GM12878 (cell line): ENCODE measurements at regions not wholly inside any gene's neighbourhood (a gene's known extent, or its start where the extent isn't known, plus 50 kb on each side); places are given as distances from the start of the nearest gene placed in this dataset.

Source experiments
- ATAC-seq: fragments of 200-7000 bp; cut with Tn5 transposase; 3 replicates; pipeline ENCODE4 v1.9.1; 2020; ENCODE audit warnings: mild to moderate bottlenecking, moderate library complexity
- BruUV-seq: library from RNA; stranded (reverse); fragments of 400-500 nt; replicated peaks from 2 replicates; lab custom pipeline; 2021; lab: Mats Ljungman, UMichigan
- CTCF ChIA-PET: fragments of 300-600 bp; sonication (Branson Sonifier 250); formaldehyde crosslinking; extraction: SDS; loops from one replicate; lab custom pipeline; 2021; ENCODE audit warnings: inconsistent platforms; lab: Yijun Ruan, JAX
- POLR2A ChIA-PET: fragments of 350-600 bp; formaldehyde crosslinking; extraction: SDS; loops from one replicate; lab custom pipeline; 2021; ENCODE audit warnings: inconsistent platforms; lab: Charles Lee
- RAD21 ChIA-PET: fragments of 300-600 bp; sonication (Branson Sonifier 250); formaldehyde crosslinking; loops from one replicate; lab custom pipeline; 2023; ENCODE audit warnings: antibody characterized with exemption; ENCODE audit not compliant: unreplicated experiment; lab: Charles Lee
- SMC1A ChIA-PET: fragments of 300-600 bp; sonication (Branson Sonifier 250); formaldehyde crosslinking; loops from one replicate; lab custom pipeline; 2023; ENCODE audit not compliant: unreplicated experiment, uncharacterized antibody; lab: Charles Lee
- DNase-seq: peaks from one replicate; pipeline ENCODE4 v3.0.0-alpha.2; 2011; ENCODE audit warnings: low read depth, low spot score
- FAIRE-seq: peaks from 3 replicates; lab custom pipeline; 2011; peaks lifted over from hg19 to GRCh38; lab: Jason Lieb, UNC
- H2AFZ ChIP-seq: 2 replicates; pipeline ENCODE4 v1.6.0; 2011; ENCODE audit warnings: low read depth, low read length, control low read depth; ENCODE audit not compliant: control insufficient read depth
- H3K27ac ChIP-seq: 2 replicates; pipeline ENCODE4 v1.5.1; 2011; ENCODE audit warnings: control low read depth; ENCODE audit not compliant: control insufficient read depth, insufficient read depth
- H3K27me3 ChIP-seq, 2 experiments: replicated peaks in 1 of 2; 2 replicates each; pipeline versions ENCODE4 v1.6.0 to v1.6.1; 2011; ENCODE audit warnings: low read length in 1 of 2; ENCODE audit not compliant: control insufficient read depth in 2 of 2, insufficient read depth in 2 of 2
- H3K36me3 ChIP-seq, 2 experiments: 2 replicates each; pipeline ENCODE4 v1.5.1; 2011; ENCODE audit warnings: low read length in 1 of 2; ENCODE audit not compliant: control insufficient read depth in 2 of 2, insufficient read depth in 2 of 2
- H3K4me1 ChIP-seq: 2 replicates; pipeline ENCODE4 v1.6.1; 2011; ENCODE audit warnings: mild to moderate bottlenecking, low read length, moderate library complexity, mixed read lengths; ENCODE audit not compliant: control insufficient read depth, insufficient read depth
- H3K4me2 ChIP-seq: 2 replicates; pipeline ENCODE4 v1.6.0; 2011; ENCODE audit warnings: control low read depth; ENCODE audit not compliant: control insufficient read depth, insufficient read depth
- H3K4me3 ChIP-seq: fragments of 200-600 bp; sonication (generic); 2 replicates; pipeline ENCODE4 v1.5.1; 2016
- H3K79me2 ChIP-seq: 2 replicates; pipeline ENCODE4 v1.6.0; 2011; ENCODE audit warnings: low read length; ENCODE audit not compliant: control insufficient read depth, insufficient read depth
- H3K9ac ChIP-seq: 2 replicates; pipeline ENCODE4 v1.8.0; 2011; ENCODE audit warnings: low read length, control low read depth, mixed read lengths; ENCODE audit not compliant: control insufficient read depth, insufficient read depth
- H3K9me3 ChIP-seq: replicated peaks from 3 replicates; pipeline ENCODE4 v1.5.1; 2011; ENCODE audit warnings: mild to moderate bottlenecking, low read length; ENCODE audit not compliant: control insufficient read depth, insufficient read depth
- H4K20me1 ChIP-seq: 2 replicates; pipeline ENCODE4 v1.6.0; 2011; ENCODE audit not compliant: control insufficient read depth, insufficient read depth
- EED ChIP-seq: sonication (generic); IDR thresholded peaks from 2 replicates; pipeline ENCODE4 v1.6.1; 2016; ENCODE audit warnings: antibody characterized with exemption, low read depth
- IRF4 ChIP-seq: IDR thresholded peaks from 2 replicates; pipeline ENCODE4 v1.6.1; 2011; ENCODE audit warnings: low read depth, low read length
- SMC3 ChIP-seq: IDR thresholded peaks from 2 replicates; pipeline ENCODE4 v1.6.1; 2011; ENCODE audit warnings: low read length, improper control_type of control experiment, borderline replicate concordance
- ZBTB4 ChIP-seq: fragments of 450-650 bp; formaldehyde crosslinking; IDR thresholded peaks from 2 replicates; pipeline ENCODE4 v1.4.0; 2022; ENCODE audit warnings: mild to moderate bottlenecking, moderate library complexity
- WGBS: methylation state at CpG from one replicate; pipeline ENCODE4 v1.1.6; 2016; ENCODE audit warnings: low lambda C conversion rate; ENCODE audit not compliant: insufficient replicate concordance, insufficient coverage; ENCODE audit errors: missing lambda C conversion rate; 5-methylcytosine and 5-hydroxymethylcytosine counted together
- in situ Hi-C: fragments of 300-500 bp; cut with MboI; formaldehyde crosslinking; loops from 9 replicates; pipeline ENCODE4 v1.14.3; 2018; ENCODE audit warnings: mixed read lengths
- intact Hi-C: fragments of 100-400 bp; cut with micrococcal nuclease; formaldehyde crosslinking; loops from one replicate; pipeline ENCODE4 v1.14.2; 2022; ENCODE audit not compliant: unreplicated experiment
- TF ChIP-seq, protein P1 (sequence below): IDR thresholded peaks from 2 replicates; pipeline ENCODE4 v1.6.1; 2012; ENCODE audit warnings: low read depth, low read length, improper control_type of control experiment
- TF ChIP-seq, protein P2 (sequence below), 3 experiments: IDR thresholded peaks in 2 of 3; conservative IDR thresholded peaks in 1 of 3; 2 replicates each; pipeline ENCODE4 v1.5.1; 2011; ENCODE audit warnings: low read depth in 3 of 3, low read length in 3 of 3, mild to moderate bottlenecking in 3 of 3, control low read depth in 2 of 3, moderate library complexity in 2 of 3, inconsistent platforms in 1 of 3, mixed read lengths in 1 of 3; ENCODE audit not compliant: control insufficient read depth in 2 of 3, insufficient read depth in 1 of 3; ENCODE audit errors: extremely low read depth in 1 of 3

DNA sequence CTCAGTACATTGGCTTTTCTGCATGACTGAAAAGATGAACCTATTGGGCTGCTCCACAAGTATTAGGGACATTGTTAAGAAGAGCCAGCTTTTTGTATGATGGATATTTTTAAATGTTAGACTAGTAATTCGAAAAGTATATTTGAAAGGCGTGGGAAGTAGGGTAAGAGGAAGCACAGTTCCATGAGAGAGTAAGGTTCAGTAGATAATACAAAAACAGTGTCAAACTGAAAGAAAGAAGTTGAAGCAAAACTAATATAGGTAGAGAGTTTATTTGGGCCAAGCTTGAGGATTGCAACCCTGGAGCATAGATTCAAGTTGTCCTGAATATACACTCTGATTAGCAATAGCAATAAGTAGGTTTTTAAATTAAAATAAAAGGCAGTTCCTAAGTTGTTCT is 193.9 kb downstream of the RASSF9 start:
- Histone ChIP-seq H3K27me3 (no peaks in the 10 kb centered on the region), H3K9me3 (no peaks in the 10 kb centered on the region), H2AFZ (no peak overlapping the region), H3K36me3 (no peaks in the 10 kb centered on the region), H3K27ac (no peak overlapping the region), H3K4me2 (no peak overlapping the region), H4K20me1 (no peaks in the 10 kb centered on the region), H3K4me3 (no peak overlapping the region), H3K9ac (no peak overlapping the region), H3K4me1 (no peaks in the 10 kb centered on the region), H3K79me2 (no peaks in the 10 kb centered on the region)
- WGBS, result 10% methylated on average over 2 of the region's 2 CpGs
- no peak for FAIRE-seq
- ChIA-PET RAD21 (no interaction called here), SMC1A (interaction anchor here (0.8 kb wide), 1 partner anchor 14 kb away, joined by 3 read pairs; no protein-coding TSS in a partner anchor), CTCF (interaction anchor here (1.3 kb wide), 1 partner anchor 166 kb away, joined by 4 read pairs; no protein-coding TSS in a partner anchor), POLR2A (no interaction called here)
- ATAC-seq, result no peak
- DNase-seq, result no peak
- no TSS peak for BruUV-seq
- in situ Hi-C loops, result no loop called here
- TF ChIP-seq IRF4, result no peak
- intact Hi-C loops, result no loop called here

DNA sequence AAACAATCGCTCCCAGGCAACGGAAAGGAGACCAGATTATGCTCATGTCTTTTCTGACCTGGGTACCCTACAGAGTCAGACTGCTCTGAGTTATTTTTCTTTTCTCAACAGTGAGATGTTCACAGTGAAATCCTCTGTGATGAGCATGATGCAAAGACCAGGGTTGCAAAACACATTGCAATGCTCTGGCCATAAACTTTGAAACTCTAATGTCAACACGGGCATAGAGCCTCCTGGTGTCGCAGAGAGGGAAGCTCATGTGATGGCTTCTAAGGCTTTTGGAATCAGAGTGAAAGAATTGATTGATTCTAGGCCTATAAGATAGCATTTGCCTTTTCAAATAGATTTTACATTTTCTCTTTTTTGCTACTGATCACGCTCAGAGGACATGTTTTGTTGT is 193.4 kb downstream of the RASSF9 start:
- CTCF ChIA-PET, result interaction anchor here (1.3 kb wide), 1 partner anchor 166 kb away, joined by 4 read pairs; no protein-coding TSS in a partner anchor
- ATAC-seq, result peak; percentile 30; the same call in 1 of the 3 replicates
- H3K36me3 ChIP-seq, result no peaks in the 10 kb centered on the region
- no peak overlapping the region for H3K4me2 ChIP-seq
- 48% methylated on average over 5 of the region's 5 CpGs for WGBS
- RAD21 ChIA-PET, result no interaction called here
- no peaks in the 10 kb centered on the region for H4K20me1 ChIP-seq
- POLR2A ChIA-PET, result no interaction called here
- H3K27me3 ChIP-seq, result no peaks in the 10 kb centered on the region
- FAIRE-seq, result no peak
- no peak overlapping the region for H3K9ac ChIP-seq
- no peak overlapping the region for H2AFZ ChIP-seq
- DNase-seq, result no peak
- TF ChIP-seq, protein P1, sequence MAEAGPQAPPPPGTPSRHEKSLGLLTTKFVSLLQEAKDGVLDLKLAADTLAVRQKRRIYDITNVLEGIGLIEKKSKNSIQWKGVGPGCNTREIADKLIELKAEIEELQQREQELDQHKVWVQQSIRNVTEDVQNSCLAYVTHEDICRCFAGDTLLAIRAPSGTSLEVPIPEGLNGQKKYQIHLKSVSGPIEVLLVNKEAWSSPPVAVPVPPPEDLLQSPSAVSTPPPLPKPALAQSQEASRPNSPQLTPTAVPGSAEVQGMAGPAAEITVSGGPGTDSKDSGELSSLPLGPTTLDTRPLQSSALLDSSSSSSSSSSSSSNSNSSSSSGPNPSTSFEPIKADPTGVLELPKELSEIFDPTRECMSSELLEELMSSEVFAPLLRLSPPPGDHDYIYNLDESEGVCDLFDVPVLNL, result no peak
- no peak for TF ChIP-seq EED
- peak; percentile 25; the same call in 1 of the 2 replicates for TF ChIP-seq SMC3
- TF ChIP-seq ZBTB4 (CRISPR knock-in tag), result no peak
- TF ChIP-seq, protein P2, sequence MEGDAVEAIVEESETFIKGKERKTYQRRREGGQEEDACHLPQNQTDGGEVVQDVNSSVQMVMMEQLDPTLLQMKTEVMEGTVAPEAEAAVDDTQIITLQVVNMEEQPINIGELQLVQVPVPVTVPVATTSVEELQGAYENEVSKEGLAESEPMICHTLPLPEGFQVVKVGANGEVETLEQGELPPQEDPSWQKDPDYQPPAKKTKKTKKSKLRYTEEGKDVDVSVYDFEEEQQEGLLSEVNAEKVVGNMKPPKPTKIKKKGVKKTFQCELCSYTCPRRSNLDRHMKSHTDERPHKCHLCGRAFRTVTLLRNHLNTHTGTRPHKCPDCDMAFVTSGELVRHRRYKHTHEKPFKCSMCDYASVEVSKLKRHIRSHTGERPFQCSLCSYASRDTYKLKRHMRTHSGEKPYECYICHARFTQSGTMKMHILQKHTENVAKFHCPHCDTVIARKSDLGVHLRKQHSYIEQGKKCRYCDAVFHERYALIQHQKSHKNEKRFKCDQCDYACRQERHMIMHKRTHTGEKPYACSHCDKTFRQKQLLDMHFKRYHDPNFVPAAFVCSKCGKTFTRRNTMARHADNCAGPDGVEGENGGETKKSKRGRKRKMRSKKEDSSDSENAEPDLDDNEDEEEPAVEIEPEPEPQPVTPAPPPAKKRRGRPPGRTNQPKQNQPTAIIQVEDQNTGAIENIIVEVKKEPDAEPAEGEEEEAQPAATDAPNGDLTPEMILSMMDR (IDR thresholded peaks at IDR 0.05 in 2 of 3, conservative IDR thresholded peaks at IDR 0.05 in 1 of 3; ENCODE audit: control insufficient read depth in 2 of 3, extremely low read depth in 1 of 3, insufficient read depth in 1 of 3, low read depth in 3 of 3, low read length in 3 of 3), result peak in 1 of 3 experiments; percentile 10; a peak in 1 of 6 replicates
- BruUV-seq, result no TSS peak
- no peak overlapping the region for H3K27ac ChIP-seq
- H3K4me1 ChIP-seq, result no peaks in the 10 kb centered on the region
- H3K79me2 ChIP-seq, result no peaks in the 10 kb centered on the region
- intact Hi-C loops (no loop called here), in situ Hi-C loops (no loop called here)
- H3K4me3 ChIP-seq, result no peak overlapping the region
- SMC1A ChIA-PET, result interaction anchor here (0.8 kb wide), 1 partner anchor 14 kb away, joined by 3 read pairs; no protein-coding TSS in a partner anchor
- H3K9me3 ChIP-seq, result no peaks in the 10 kb centered on the region
